Adrenal gland (tissue), 5 donors: ENCODE measurements at regions not wholly inside any gene's neighbourhood (a gene's known extent, or its start where the extent isn't known, plus 50 kb on each side); places are given as distances from the start of the nearest gene placed in this dataset.

Experiments
- CTCF ChIP-seq, 6 experiments: fragments of 450-650 bp in 4 of 6; fragments of 200-600 bp in 2 of 6; sonication (generic) in 1 of 6; IDR thresholded peaks; 1 replicate in 5 of 6; 2 replicates in 1 of 6; pipeline versions ENCODE4 v1.5.1 to v1.8.0; 2016 to 2021; ENCODE audit warnings: antibody characterized with exemption in 6 of 6, mild to moderate bottlenecking in 2 of 6, moderate library complexity in 1 of 6
- POLR2A ChIP-seq, 2 donors: fragments of 450-650 bp; IDR thresholded peaks; one replicate each; pipeline ENCODE4 v1.6.1; 2017; ENCODE audit warnings: antibody characterized with exemption in 2 of 2, mild to moderate bottlenecking in 2 of 2, moderate library complexity in 1 of 2
- donor health status: DM: no; HTN: no; CAD: no.

DNA sequence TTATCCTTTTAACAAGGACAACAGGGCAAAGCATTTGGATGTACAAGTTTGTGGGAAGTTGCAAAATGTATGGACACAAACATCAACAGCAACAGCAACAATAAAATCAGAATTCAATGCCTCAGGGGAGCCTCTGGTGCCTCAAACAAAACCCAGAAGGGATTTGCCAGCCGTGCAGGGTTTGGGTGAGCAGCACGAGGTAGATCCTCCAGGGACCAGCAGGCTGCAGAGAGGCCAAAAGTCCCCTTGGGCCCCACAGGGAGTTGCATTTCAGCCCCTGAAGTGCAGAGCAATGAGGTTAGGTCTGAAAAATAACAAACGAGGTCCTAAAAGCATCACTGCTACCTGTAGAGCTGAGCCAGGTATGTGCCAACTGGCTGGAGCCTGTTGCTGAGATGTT is 51.7 kb upstream of the CPXM2 start:
- TF ChIP-seq CTCF (IDR thresholded peaks at IDR 0.05) (no peak), POLR2A (IDR thresholded peaks at IDR 0.05) (no peak)
